Fibroblast of the aortic adventitia (primary cell): ENCODE measurements at regions not wholly inside any gene's neighbourhood (a gene's known extent, or its start where the extent isn't known, plus 50 kb on each side); places are given as distances from the start of the nearest gene placed in this dataset.

Experiments used
- DNase-seq: peaks from one replicate; pipeline ENCODE4 v3.0.0-alpha.2; 2010; ENCODE audit warnings: low read depth
- H3K4me3 ChIP-seq: 2 replicates; pipeline ENCODE4 v1.5.1; 2011; ENCODE audit warnings: low read depth, mild to moderate bottlenecking, control low read depth, low read length, moderate library complexity
- TF ChIP-seq, protein P1 (sequence below): IDR thresholded peaks from 2 replicates; pipeline ENCODE4 v1.5.1; 2011; ENCODE audit warnings: mild to moderate bottlenecking, low read length, control low read depth, inconsistent platforms; ENCODE audit not compliant: insufficient read depth

DNA sequence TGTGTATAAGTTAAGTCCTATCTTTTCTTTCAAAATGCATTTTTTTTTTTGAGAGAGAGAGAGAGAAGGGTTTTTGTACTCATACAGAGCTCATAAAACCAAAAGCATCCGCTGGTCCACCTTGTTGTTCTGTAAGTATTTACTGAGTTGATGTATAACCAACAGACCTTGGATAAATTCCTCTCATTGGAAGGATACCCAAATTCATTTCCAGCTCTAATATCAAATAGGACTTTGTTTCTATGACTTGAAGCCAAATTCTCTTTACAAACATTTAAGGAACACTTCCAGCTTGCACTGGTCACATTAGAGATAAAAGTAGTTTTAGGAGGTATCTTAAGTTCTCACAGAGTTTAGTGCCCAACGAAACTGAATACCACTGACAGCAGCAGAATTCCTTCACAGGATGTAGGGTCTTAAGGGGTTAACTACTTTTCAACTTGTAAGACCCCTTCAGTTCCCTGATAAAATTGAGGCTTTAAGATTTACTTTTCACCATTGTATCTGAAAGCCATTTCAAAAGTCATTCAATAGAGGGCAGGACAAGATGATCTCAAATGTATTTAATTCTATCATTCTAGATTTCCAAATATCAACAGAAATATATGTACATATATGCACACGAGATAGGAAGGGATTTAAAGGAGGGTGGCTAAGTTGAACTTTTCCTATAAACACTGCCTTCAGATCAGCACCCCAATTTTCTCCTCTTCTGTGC is 1398.5 kb upstream of the CELF4 start:
- TF ChIP-seq, protein P1, sequence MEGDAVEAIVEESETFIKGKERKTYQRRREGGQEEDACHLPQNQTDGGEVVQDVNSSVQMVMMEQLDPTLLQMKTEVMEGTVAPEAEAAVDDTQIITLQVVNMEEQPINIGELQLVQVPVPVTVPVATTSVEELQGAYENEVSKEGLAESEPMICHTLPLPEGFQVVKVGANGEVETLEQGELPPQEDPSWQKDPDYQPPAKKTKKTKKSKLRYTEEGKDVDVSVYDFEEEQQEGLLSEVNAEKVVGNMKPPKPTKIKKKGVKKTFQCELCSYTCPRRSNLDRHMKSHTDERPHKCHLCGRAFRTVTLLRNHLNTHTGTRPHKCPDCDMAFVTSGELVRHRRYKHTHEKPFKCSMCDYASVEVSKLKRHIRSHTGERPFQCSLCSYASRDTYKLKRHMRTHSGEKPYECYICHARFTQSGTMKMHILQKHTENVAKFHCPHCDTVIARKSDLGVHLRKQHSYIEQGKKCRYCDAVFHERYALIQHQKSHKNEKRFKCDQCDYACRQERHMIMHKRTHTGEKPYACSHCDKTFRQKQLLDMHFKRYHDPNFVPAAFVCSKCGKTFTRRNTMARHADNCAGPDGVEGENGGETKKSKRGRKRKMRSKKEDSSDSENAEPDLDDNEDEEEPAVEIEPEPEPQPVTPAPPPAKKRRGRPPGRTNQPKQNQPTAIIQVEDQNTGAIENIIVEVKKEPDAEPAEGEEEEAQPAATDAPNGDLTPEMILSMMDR, result no peak
- H3K4me3 ChIP-seq, result no peak overlapping the region
- DNase-seq, result no peak

DNA sequence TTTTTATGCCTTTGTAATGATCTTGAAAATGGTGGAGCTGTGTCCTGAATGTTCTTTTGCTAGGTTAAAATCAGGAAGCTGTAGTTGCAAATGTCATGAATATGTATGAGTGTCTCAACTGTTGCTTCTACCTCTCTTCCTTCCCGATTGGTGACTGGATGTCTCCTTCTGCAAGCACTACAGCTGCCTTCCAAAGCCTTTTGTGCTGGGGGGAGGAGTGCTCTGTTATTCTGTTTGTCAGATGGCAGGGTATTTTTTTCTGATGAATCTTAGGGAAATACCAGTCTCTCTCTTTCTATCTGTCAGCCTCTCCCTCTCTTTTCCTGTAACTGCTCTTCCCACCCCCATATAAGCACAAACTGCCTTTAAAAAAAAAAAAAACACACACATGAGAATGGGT is 1396.3 kb upstream of the CELF4 start:
- H3K4me3 ChIP-seq, result no peak overlapping the region
- TF ChIP-seq, protein P1, result no peak
- DNase-seq, result no peak

DNA sequence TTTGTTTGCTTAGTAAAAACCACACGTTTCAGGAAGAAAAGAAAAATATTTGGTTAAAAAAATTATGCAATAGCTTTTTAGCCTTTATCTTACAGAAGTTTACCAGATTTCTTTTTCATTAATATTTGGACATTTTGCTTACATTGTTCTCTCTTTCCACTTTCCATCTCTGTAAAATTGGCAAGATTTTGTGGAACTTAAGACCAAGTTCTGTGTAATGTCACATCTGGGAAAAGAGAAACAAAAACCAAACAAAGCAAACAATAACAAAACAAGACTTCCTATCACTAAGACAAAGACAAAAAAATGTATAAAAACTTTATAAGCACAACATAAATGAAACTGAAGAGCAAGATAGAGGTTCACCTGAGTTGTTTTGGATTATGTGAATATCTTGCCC is 1392.1 kb upstream of the CELF4 start:
- H3K4me3 ChIP-seq, result no peak overlapping the region
- TF ChIP-seq, protein P1, result no peak
- DNase-seq, result no peak

DNA sequence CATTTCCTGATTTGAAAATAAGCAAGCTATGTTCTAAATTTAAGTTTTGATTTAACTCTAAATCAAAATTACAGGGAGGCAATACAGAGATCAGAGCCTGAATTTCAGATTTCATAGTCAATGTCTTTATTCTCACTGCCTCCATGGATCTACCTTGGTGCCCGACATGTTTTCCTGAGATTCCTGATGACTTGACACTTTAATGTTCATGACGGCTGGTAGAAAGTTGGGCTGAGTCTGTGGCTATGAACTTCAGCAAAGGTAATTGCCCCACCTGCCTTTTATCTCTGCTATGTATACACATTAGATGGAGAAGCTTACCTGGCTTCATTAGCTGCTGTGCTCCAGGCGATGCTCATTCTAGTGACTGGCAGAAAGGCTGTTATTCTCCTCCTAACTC is 1390.5 kb upstream of the CELF4 start:
- TF ChIP-seq, protein P1, result no peak

DNA sequence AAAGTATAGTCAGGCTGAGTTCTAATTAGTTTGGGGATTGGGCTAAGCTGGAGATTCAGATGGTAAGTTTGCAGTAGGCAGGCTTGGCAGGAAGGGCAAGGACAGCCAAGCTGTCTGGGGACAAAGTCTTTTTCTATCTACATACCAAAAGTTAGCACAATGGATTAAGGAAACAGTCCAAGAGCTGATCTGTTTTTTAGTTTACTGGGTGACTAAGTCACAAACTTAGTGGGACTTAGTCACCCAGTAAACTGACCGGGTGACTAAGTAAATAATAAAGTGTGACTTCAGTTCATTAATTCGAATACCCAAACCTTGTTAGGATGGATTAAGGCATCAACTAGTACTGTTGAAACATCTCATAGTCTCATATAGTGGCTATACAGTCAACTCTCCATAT is 1386.0 kb upstream of the CELF4 start:
- TF ChIP-seq, protein P1, result no peak
- no peak overlapping the region for H3K4me3 ChIP-seq
- DNase-seq, result no peak

More for the DNA sequence above, 1390.5 kb upstream of the CELF4 start:
- DNase-seq, result no peak
- no peak overlapping the region for H3K4me3 ChIP-seq

DNA sequence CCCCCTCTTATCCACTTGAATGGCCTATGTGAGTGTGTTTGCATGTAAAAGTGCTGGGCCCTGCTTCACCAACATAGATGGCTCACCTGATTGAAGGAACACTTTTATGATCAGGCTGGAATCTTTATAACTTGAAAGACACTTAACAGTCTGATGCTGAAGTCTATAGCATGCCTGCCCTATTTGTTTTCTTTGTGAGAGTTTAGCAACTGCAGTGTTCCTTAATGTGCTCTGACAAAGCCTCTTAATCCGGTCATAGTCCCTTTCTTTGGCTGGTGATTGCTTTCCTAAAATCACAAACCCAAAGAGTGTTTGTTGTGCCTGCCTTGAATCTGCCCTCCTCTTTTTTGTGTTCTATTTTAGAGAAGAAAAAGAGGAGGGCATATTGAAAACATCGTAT is 1382.8 kb upstream of the CELF4 start:
- no peak overlapping the region for H3K4me3 ChIP-seq
- no peak for DNase-seq
- TF ChIP-seq, protein P1, result no peak
